Lung (tissue), 11 donors: ENCODE measurements at regions not wholly inside any gene's neighbourhood (a gene's known extent, or its start where the extent isn't known, plus 50 kb on each side); places are given as distances from the start of the nearest gene placed in this dataset.

Source experiments
- ATAC-seq: fragments of 200-7000 bp; cut with Tn5 transposase; one replicate; pipeline ENCODE4 v1.9.1; 2020; ENCODE audit warnings: moderate number of reproducible peaks; ENCODE audit not compliant: insufficient read depth, low FRiP score
- DNase-seq, 3 donors: peaks; one replicate each; pipeline ENCODE4 v3.0.0-alpha.2; 2013 to 2017
- H3K27ac ChIP-seq, 2 donors: one replicate each; pipeline ENCODE4 v1.5.1; 2013; ENCODE audit warnings: mild to moderate bottlenecking in 2 of 2, moderate library complexity in 2 of 2, control low read depth in 1 of 2, inconsistent platforms in 1 of 2, low read depth in 1 of 2, low read length in 1 of 2
- H3K27me3 ChIP-seq, 3 donors: one replicate each; pipeline ENCODE4 v1.5.1; 2013; ENCODE audit warnings: low read length in 2 of 3; ENCODE audit not compliant: control insufficient read depth in 3 of 3, insufficient read depth in 3 of 3
- H3K36me3 ChIP-seq, 4 donors: one replicate each; pipeline ENCODE4 v1.5.1; 2013; ENCODE audit warnings: low read length in 4 of 4, mild to moderate bottlenecking in 1 of 4, moderate library complexity in 1 of 4; ENCODE audit not compliant: control insufficient read depth in 4 of 4, insufficient read depth in 4 of 4
- H3K4me1 ChIP-seq, 5 donors: one replicate each; pipeline ENCODE4 v1.5.1; 2013; ENCODE audit warnings: low read length in 5 of 5, mild to moderate bottlenecking in 2 of 5, moderate library complexity in 1 of 5; ENCODE audit not compliant: control insufficient read depth in 5 of 5, insufficient read depth in 5 of 5
- H3K4me3 ChIP-seq: one replicate; pipeline ENCODE4 v1.5.1; 2013; ENCODE audit warnings: mild to moderate bottlenecking, control low read depth, moderate library complexity
- H3K9ac ChIP-seq, 2 donors: one replicate each; pipeline ENCODE4 v1.5.1; 2013; ENCODE audit warnings: low read length in 2 of 2, control low read depth in 1 of 2; ENCODE audit not compliant: insufficient read depth in 1 of 2
- H3K9me3 ChIP-seq, 4 donors: one replicate each; pipeline ENCODE4 v1.5.1; 2013; ENCODE audit warnings: low read length in 3 of 4, mild to moderate bottlenecking in 1 of 4, moderate library complexity in 1 of 4; ENCODE audit not compliant: control insufficient read depth in 4 of 4, insufficient read depth in 3 of 4
- WGBS, 2 donors: extraction: QIAGEN DNeasy Blood & Tissue Kit; methylation state at CpG; one replicate each; pipeline ENCODE4 v1.1.7; 2013; 5-methylcytosine and 5-hydroxymethylcytosine counted together
- TF ChIP-seq, protein P1 (sequence below): IDR thresholded peaks from 2 replicates; pipeline ENCODE4 v1.5.1; 2012; ENCODE audit warnings: mild to moderate bottlenecking; ENCODE audit errors: control extremely low read depth, extremely low read depth
- donor health status: control.
- donor health status: control.
- donor health status: Bipolar disorder and iron deficiency.
- donor health status: healthy.
- donor health status: DM: yes; HTN: yes; CAD: no.

DNA sequence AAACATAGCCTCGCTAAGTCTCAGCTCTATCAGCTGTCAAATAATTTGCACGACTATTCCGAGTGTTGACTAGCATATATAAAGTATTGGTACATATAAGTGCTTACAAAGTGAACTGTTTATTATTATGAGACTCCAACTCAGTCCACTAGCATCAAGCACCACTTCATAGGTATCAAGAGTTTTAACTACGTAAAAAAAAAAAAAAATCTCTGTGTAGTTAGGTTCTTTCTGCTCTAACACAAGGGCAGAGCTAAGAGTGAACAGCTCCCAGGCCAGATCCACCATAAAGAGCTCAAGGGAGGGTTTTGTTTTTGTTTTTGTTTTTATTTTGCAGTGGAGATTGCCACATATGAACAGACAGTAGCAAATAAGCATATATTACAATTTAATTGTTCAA, 309.8 kb upstream of the SGK1 start:
- TF ChIP-seq, protein P1, sequence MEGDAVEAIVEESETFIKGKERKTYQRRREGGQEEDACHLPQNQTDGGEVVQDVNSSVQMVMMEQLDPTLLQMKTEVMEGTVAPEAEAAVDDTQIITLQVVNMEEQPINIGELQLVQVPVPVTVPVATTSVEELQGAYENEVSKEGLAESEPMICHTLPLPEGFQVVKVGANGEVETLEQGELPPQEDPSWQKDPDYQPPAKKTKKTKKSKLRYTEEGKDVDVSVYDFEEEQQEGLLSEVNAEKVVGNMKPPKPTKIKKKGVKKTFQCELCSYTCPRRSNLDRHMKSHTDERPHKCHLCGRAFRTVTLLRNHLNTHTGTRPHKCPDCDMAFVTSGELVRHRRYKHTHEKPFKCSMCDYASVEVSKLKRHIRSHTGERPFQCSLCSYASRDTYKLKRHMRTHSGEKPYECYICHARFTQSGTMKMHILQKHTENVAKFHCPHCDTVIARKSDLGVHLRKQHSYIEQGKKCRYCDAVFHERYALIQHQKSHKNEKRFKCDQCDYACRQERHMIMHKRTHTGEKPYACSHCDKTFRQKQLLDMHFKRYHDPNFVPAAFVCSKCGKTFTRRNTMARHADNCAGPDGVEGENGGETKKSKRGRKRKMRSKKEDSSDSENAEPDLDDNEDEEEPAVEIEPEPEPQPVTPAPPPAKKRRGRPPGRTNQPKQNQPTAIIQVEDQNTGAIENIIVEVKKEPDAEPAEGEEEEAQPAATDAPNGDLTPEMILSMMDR: no peak
- no peaks in the 10 kb centered on the region for H3K27me3 ChIP-seq
- no peak overlapping the region for H3K27ac ChIP-seq
- DNase-seq: no peak
- no peaks in the 10 kb centered on the region for H3K36me3 ChIP-seq
- ATAC-seq: peak; percentile 58
- H3K4me1 ChIP-seq: no peaks in the 10 kb centered on the region
- no peak overlapping the region for H3K9ac ChIP-seq
- no peak overlapping the region for H3K4me3 ChIP-seq
- WGBS, 2 donors: 79 to 86% methylated on average over 4 of the region's 4 CpGs
- no peaks in the 10 kb centered on the region for H3K9me3 ChIP-seq

DNA sequence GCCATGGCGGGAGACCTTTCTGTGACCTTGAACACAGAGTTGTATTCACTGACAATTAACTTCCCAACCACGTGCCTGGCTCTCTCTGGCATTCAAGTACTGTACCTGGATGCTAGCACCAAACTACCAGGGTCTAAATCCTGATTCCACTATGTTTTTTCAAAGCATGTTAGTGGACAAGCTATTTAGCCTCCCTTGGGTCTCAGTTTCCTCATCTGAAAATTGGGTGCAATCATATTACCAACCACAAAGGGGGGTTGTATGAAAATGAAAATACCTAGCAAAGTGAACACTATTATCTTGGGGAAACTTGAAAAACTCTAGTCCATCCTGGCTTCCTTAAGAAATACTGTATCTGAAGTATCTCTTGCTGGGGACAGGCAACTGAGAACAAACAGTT, 308.7 kb upstream of the SGK1 start:
- 86 to 94% methylated on average over 2 of the region's 2 CpGs for WGBS, 2 donors
- no peak for ATAC-seq

DNA sequence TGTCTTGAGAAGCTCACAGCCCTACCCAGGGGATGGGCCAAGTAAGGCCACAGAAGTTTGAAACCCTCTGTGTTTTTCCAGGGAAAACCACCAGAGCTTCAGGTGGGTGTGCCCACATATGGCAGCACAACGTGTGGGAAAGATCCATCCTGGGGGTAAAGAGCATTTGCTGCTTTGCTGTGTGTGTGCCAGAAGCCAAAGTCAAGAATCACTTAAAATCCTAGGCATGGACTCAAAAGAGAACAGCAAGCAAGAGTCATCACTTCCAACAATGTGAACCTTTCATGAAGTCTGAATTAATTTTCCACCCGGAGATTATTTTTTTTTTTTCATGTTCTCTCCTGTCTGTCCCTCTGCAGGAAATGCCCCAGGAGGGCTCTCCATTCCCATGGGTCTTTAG, 308.2 kb upstream of the SGK1 start:
- Histone ChIP-seq H3K4me1 (peaks cover 0 to 2% (median 0%) of the 10 kb centered on the region in 5 donors), H3K27me3 (no peaks in the 10 kb centered on the region), H3K27ac (no peak overlapping the region), H3K4me3 (no peak overlapping the region), H3K9ac (no peak overlapping the region), H3K36me3 (no peaks in the 10 kb centered on the region), H3K9me3 (no peaks in the 10 kb centered on the region)
- 45 to 75% methylated on average over 2 of the region's 2 CpGs for WGBS, 2 donors
- TF ChIP-seq, protein P1: no peak
- DNase-seq (no peak), ATAC-seq (no peak)

More for the DNA sequence above, 308.7 kb upstream of the SGK1 start:
- TF ChIP-seq, protein P1: no peak
- no peaks in the 10 kb centered on the region for H3K27me3 ChIP-seq
- H3K4me3 ChIP-seq: no peak overlapping the region
- no peaks in the 10 kb centered on the region for H3K9me3 ChIP-seq
- no peaks in the 10 kb centered on the region for H3K36me3 ChIP-seq
- no peak overlapping the region for H3K27ac ChIP-seq
- no peak overlapping the region for H3K9ac ChIP-seq
- peaks cover 0 to 2% (median 0%) of the 10 kb centered on the region in 5 donors for H3K4me1 ChIP-seq
- no peak for DNase-seq

DNA sequence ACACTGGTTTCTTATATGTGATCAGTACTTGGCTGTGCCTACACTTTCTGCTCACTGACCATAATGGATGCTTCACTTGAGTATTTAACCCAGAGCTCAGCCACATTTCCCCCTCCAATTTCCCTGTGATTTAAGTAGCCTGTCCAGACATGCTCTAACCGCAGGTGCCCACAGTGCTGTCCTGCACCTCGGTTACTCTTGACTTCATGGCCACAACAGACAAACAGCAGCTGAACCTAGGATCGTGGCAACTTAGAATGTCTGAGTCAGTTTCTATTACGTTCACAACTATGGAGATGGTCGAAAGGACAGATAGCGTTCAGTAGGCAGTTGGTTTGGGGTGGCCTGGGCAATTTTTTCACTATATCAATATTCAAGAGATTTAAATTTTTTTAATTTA, 306.9 kb upstream of the SGK1 start:
- ATAC-seq (no peak), DNase-seq (no peak)
- no peaks in the 10 kb centered on the region for H3K36me3 ChIP-seq
- no peaks in the 10 kb centered on the region for H3K27me3 ChIP-seq
- no peak overlapping the region for H3K4me3 ChIP-seq
- H3K4me1 ChIP-seq: peaks cover 0 to 2% (median 0%) of the 10 kb centered on the region in 5 donors
- H3K9ac ChIP-seq: no peak overlapping the region
- no peaks in the 10 kb centered on the region for H3K9me3 ChIP-seq
- H3K27ac ChIP-seq: no peak overlapping the region
- WGBS, 2 donors: 97 to 99% methylated on average over 6 of the region's 6 CpGs
- TF ChIP-seq, protein P1: no peak
